Endothelial cell (in vitro differentiated cells): ENCODE measurements at regions not wholly inside any gene's neighbourhood (a gene's known extent, or its start where the extent isn't known, plus 50 kb on each side); places are given as distances from the start of the nearest gene placed in this dataset.
A peak's percentile ranks its signal among the peaks of the same experiment; 100 is the strongest.
"Not testable (repeated sequence)": the region's sequence is repeated elsewhere in the genome, so short reads cannot be mapped to it uniquely, and the experiment has no call there.

Source experiments
- DNase-seq: peaks from one replicate; pipeline ENCODE4 v3.0.0; 2021; ENCODE audit warnings: low spot score
- H3K27ac Mint-ChIP-seq: one replicate; pipeline ENCODE4 v1.8.0; 2021; ENCODE audit warnings: mixed read lengths, inconsistent platforms; ENCODE audit not compliant: unreplicated experiment
- H3K27me3 Mint-ChIP-seq: one replicate; pipeline ENCODE4 v1.8.0; 2021; ENCODE audit warnings: mild to moderate bottlenecking, moderate library complexity, mixed read lengths, inconsistent platforms; ENCODE audit not compliant: unreplicated experiment
- H3K36me3 Mint-ChIP-seq: one replicate; pipeline ENCODE4 v1.8.0; 2021; ENCODE audit warnings: mild to moderate bottlenecking, low read depth, mixed read lengths, inconsistent platforms; ENCODE audit not compliant: unreplicated experiment
- H3K4me1 Mint-ChIP-seq: one replicate; pipeline ENCODE4 v1.8.0; 2021; ENCODE audit warnings: mild to moderate bottlenecking, mixed read lengths, inconsistent platforms; ENCODE audit not compliant: unreplicated experiment
- H3K4me3 Mint-ChIP-seq: one replicate; pipeline ENCODE4 v1.8.0; 2021; ENCODE audit warnings: mild to moderate bottlenecking, mixed read lengths, inconsistent platforms; ENCODE audit not compliant: unreplicated experiment
- H3K9me3 Mint-ChIP-seq: one replicate; pipeline ENCODE4 v1.8.0; 2021; ENCODE audit warnings: mixed read lengths, inconsistent platforms; ENCODE audit not compliant: unreplicated experiment
- TF ChIP-seq, protein P1 (sequence below): fragments of 200-600 bp; sonication (generic); IDR thresholded peaks from one replicate; pipeline ENCODE4 v1.5.0; 2021; ENCODE audit warnings: antibody characterized with exemption; ENCODE audit not compliant: unreplicated experiment

DNA sequence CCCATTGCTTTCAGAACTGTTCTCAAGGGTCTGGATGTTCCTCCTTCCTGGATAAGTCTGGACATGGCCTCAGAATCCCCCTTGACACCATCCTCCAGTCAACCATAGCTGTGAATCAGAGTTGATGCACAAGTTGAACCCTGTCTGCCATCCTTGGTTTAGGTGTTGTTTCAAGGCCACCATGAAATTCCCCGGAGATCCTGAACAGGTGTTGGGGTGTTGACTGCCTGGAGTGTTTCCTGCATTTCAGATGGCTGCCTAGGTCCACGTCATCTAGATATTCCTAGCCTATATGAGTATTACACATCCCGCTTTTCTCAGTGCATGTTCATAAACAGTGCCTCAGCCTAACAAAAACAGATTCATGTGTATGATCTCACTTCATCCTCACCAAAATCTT lies 86.7 kb upstream of the PWP1 start:
- Mint-ChIP-seq H3K36me3 (peaks cover 3% of the 10 kb centered on the region), H3K27me3 (no peaks in the 10 kb centered on the region), H3K27ac (no peak overlapping the region), H3K9me3 (no peaks in the 10 kb centered on the region), H3K4me3 (no peak overlapping the region), H3K4me1 (no peaks in the 10 kb centered on the region)
- TF ChIP-seq, protein P1, sequence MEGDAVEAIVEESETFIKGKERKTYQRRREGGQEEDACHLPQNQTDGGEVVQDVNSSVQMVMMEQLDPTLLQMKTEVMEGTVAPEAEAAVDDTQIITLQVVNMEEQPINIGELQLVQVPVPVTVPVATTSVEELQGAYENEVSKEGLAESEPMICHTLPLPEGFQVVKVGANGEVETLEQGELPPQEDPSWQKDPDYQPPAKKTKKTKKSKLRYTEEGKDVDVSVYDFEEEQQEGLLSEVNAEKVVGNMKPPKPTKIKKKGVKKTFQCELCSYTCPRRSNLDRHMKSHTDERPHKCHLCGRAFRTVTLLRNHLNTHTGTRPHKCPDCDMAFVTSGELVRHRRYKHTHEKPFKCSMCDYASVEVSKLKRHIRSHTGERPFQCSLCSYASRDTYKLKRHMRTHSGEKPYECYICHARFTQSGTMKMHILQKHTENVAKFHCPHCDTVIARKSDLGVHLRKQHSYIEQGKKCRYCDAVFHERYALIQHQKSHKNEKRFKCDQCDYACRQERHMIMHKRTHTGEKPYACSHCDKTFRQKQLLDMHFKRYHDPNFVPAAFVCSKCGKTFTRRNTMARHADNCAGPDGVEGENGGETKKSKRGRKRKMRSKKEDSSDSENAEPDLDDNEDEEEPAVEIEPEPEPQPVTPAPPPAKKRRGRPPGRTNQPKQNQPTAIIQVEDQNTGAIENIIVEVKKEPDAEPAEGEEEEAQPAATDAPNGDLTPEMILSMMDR, result no peak
- no peak for DNase-seq

DNA sequence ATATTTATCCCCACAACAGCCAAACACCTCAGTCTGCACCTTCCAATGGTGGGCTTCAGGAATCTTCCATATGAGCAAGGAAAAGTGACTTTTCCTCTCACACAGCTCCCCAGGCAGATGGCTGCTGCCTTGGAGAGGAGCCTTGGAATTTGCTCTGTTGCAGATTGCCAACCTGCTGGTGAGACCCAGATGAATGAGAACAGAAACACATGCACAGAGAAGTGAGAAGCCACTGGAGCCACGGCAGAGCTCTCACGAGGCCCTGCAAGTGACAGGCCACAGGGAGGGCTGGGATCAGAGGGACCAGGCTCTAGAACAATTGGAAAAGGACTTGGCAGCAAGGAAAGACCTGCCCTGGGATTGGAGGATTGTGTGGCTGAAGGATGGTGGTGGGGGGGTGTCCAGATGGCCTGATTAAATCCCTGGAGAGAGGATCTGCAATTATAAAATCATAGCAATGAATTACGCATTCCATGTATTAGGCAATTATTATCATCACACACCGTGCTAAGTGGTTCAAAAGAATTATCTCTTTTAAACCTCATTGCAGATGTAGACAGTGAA lies 84.9 kb upstream of the PWP1 start:
- TF ChIP-seq, protein P1, result no peak

DNA sequence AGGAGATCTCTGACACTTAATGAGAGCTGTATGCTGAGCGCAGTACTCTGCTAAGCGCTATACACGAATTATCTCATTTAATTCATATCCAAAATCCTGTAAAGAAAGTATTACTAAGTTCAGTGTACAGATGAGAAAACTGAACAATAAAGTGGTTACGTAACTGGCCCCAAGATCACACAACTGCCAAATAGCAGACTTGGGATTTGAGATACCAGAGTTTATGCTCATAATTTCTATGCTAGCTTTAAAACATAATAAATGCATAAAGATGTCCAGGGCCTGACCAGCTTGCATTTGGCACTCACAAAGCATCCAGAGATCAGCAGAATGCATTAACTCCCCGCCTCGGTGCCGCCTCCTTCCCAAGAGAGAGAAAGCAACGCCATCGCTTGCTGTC lies 83.2 kb upstream of the PWP1 start:
- H3K27me3 Mint-ChIP-seq, result peaks cover 3% of the 10 kb centered on the region
- no peaks in the 10 kb centered on the region for H3K36me3 Mint-ChIP-seq
- no peaks in the 10 kb centered on the region for H3K4me1 Mint-ChIP-seq
- H3K4me3 Mint-ChIP-seq, result no peak overlapping the region
- TF ChIP-seq, protein P1, result no peak
- DNase-seq, result no peak
- no peaks in the 10 kb centered on the region for H3K9me3 Mint-ChIP-seq
- H3K27ac Mint-ChIP-seq, result no peak overlapping the region

More for the DNA sequence above, 84.9 kb upstream of the PWP1 start:
- Mint-ChIP-seq H3K36me3 (peaks cover 3% of the 10 kb centered on the region), H3K4me1 (no peaks in the 10 kb centered on the region), H3K4me3 (no peak overlapping the region), H3K27me3 (peaks cover 2% of the 10 kb centered on the region), H3K9me3 (no peaks in the 10 kb centered on the region), H3K27ac (no peak overlapping the region)
- no peak for DNase-seq

GRCh38 chr12:107605293-107605692 lies 80.3 kb upstream of the PWP1 start:
- Mint-ChIP-seq H3K36me3 (no peaks in the 10 kb centered on the region), H3K27ac (no peak overlapping the region), H3K4me3 (no peak overlapping the region), H3K4me1 (no peaks in the 10 kb centered on the region), H3K27me3 (peaks cover 5% of the 10 kb centered on the region), H3K9me3 (no peaks in the 10 kb centered on the region)
- no peak for DNase-seq
- TF ChIP-seq, protein P1, result no peak

- TF ChIP-seq, protein P1, result peak; percentile 85
- Mint-ChIP-seq H3K9me3 (no peaks in the 10 kb centered on the region), H3K27ac (no peak overlapping the region), H3K4me3 (no peak overlapping the region), H3K36me3 (no peaks in the 10 kb centered on the region), H3K27me3 (peaks cover 5% of the 10 kb centered on the region), H3K4me1 (no peaks in the 10 kb centered on the region)
- peak; percentile 84 for DNase-seq
Observed at GRCh38 chr12:107607464-107608392, 77.9 kb upstream of the PWP1 start.

GRCh38 chr12:107608779-107609178 lies 76.8 kb upstream of the PWP1 start:
- not testable (repeated sequence) for H3K4me3 Mint-ChIP-seq, H3K9me3 Mint-ChIP-seq, H3K27ac Mint-ChIP-seq, H3K27me3 Mint-ChIP-seq, DNase-seq, H3K4me1 Mint-ChIP-seq, H3K36me3 Mint-ChIP-seq
